BJ (cell line): ENCODE measurements at regions not wholly inside any gene's neighbourhood (a gene's known extent, or its start where the extent isn't known, plus 50 kb on each side); places are given as distances from the start of the nearest gene placed in this dataset.

Experiments used
- CTCF ChIA-PET: fragments of 350-600 bp; formaldehyde crosslinking; extraction: SDS; loops from one replicate; lab custom pipeline; 2021; ENCODE audit warnings: antibody characterized with exemption, inconsistent platforms; lab: Yijun Ruan, JAX
- POLR2A ChIA-PET: fragments of 300-600 bp; sonication (Branson Sonifier 250); formaldehyde crosslinking; extraction: SDS; loops from one replicate; lab custom pipeline; 2021; ENCODE audit warnings: antibody characterized with exemption; lab: Charles Lee
- DNase-seq: peaks from one replicate; pipeline ENCODE4 v3.0.0-alpha.2; 2011; ENCODE audit warnings: low read depth
- H3K27me3 ChIP-seq: 2 replicates; pipeline ENCODE4 v1.6.0; 2011; ENCODE audit warnings: low read length; ENCODE audit not compliant: control insufficient read depth, insufficient read depth
- H3K36me3 ChIP-seq: 2 replicates; pipeline ENCODE4 v1.5.1; 2011; ENCODE audit warnings: low read length; ENCODE audit not compliant: control insufficient read depth, insufficient read depth
- H3K4me3 ChIP-seq: 2 replicates; pipeline ENCODE4 v1.5.1; 2011; ENCODE audit warnings: low read depth, mild to moderate bottlenecking, control low read depth, low read length
- TF ChIP-seq, protein P1 (sequence below): IDR thresholded peaks from 2 replicates; pipeline ENCODE4 v1.5.1; 2011; ENCODE audit warnings: low read depth, mild to moderate bottlenecking, control low read depth, inconsistent platforms, low read length, moderate library complexity; ENCODE audit not compliant: insufficient read depth

DNA sequence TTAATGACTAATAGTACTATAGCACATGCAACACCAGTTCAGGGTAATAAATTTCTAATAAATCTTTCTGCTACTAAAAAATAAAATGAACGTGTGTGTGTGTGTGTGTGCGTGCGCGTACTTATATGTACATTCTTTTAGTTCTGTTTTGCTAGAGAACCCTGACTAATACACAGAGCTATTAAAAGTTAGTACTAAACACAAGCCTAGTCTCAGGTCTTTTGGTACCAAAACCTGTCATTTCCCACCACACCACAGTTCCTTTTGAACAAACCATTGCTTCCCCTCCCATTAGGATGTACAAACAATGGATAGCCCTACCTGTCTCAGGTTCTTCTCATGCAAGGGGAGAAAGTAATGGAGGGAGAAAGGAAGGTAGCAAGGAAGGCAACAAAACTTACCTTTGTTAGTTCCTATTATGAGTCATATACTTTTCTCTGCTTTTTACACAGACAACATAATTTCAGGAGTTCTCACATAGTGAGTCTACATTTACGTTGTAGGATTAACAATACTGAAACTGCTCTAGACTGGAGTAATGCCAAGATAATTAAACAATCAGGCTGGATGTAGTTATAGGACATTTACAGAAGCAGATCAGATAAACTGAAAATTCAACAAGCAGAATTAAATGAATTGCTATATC, 427.2 kb downstream of the KCNJ3 start:
- no peak for DNase-seq
- Histone ChIP-seq H3K27me3 (no peaks in the 10 kb centered on the region), H3K36me3 (no peaks in the 10 kb centered on the region), H3K4me3 (no peak overlapping the region)
- TF ChIP-seq, protein P1, sequence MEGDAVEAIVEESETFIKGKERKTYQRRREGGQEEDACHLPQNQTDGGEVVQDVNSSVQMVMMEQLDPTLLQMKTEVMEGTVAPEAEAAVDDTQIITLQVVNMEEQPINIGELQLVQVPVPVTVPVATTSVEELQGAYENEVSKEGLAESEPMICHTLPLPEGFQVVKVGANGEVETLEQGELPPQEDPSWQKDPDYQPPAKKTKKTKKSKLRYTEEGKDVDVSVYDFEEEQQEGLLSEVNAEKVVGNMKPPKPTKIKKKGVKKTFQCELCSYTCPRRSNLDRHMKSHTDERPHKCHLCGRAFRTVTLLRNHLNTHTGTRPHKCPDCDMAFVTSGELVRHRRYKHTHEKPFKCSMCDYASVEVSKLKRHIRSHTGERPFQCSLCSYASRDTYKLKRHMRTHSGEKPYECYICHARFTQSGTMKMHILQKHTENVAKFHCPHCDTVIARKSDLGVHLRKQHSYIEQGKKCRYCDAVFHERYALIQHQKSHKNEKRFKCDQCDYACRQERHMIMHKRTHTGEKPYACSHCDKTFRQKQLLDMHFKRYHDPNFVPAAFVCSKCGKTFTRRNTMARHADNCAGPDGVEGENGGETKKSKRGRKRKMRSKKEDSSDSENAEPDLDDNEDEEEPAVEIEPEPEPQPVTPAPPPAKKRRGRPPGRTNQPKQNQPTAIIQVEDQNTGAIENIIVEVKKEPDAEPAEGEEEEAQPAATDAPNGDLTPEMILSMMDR, result no peak
- POLR2A ChIA-PET, result no interaction called here
- CTCF ChIA-PET, result no interaction called here

DNA sequence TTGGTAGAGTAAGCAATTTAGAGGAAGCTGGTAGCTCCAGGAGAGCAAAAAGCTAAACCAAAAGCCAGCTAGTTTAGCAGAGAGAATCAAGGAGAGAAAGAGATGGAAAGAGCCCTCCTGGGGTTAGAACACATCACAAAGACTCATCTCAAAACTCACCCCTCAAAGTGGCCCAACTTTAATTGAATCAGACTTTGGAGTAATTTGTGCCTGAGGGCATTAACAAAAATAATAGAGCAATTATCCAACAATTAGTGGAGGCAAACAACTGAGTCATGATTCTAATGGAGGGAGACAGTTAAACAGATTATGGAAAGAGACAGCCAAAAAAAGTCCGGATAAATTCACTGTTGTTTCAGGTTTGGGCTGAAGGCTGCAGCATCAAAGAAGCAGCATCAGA, 417.4 kb downstream of the KCNJ3 start:
- ChIA-PET CTCF (no interaction called here), POLR2A (no interaction called here)
- TF ChIP-seq, protein P1, result no peak
- H3K4me3 ChIP-seq, result no peak overlapping the region
- no peaks in the 10 kb centered on the region for H3K27me3 ChIP-seq
- no peaks in the 10 kb centered on the region for H3K36me3 ChIP-seq
- no peak for DNase-seq

DNA sequence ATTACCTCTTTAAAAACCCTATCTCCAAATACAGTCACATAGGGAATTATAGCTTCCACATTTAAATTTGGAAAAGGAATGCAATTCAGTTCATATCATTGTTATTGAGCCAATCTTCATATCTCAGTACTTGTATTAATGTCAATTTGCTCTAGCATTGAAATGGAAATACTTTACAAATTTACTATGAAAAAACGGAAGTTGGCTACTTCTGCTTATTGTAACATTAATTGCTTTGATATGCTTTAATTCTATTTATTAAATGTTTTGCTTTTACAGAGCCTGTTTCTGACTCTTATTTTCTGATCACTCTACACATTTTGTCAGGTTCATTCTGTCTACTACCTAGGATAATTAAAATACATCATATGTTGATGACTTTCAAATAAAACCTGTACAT, 412.6 kb downstream of the KCNJ3 start:
- CTCF ChIA-PET, result no interaction called here
- no peak for DNase-seq
- Histone ChIP-seq H3K27me3 (no peaks in the 10 kb centered on the region), H3K4me3 (no peak overlapping the region), H3K36me3 (no peaks in the 10 kb centered on the region)
- TF ChIP-seq, protein P1, result no peak
- POLR2A ChIA-PET, result no interaction called here

DNA sequence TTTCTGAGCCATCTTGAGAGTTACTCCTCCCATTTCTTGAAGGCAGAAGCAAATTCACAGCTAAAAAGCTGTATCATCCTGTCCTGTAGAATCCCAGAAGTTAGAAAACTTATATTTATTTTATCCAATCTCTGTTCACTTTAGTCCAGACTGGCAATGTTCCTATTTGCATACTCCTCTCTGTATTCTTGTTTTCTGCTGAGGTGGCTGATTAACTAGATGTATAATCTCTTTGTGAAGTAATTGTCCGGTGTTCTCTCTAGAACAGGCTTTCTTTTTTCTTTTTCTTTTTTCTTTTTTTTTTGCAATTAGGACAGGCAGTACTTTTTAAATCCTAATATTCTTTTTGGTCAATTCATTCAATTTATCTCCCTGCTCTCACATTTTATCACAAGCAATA, 411.0 kb downstream of the KCNJ3 start:
- ChIA-PET POLR2A (no interaction called here), CTCF (no interaction called here)
- H3K36me3 ChIP-seq, result no peaks in the 10 kb centered on the region
- TF ChIP-seq, protein P1, result no peak
- H3K4me3 ChIP-seq, result no peak overlapping the region
- H3K27me3 ChIP-seq, result no peaks in the 10 kb centered on the region
- DNase-seq, result no peak

DNA sequence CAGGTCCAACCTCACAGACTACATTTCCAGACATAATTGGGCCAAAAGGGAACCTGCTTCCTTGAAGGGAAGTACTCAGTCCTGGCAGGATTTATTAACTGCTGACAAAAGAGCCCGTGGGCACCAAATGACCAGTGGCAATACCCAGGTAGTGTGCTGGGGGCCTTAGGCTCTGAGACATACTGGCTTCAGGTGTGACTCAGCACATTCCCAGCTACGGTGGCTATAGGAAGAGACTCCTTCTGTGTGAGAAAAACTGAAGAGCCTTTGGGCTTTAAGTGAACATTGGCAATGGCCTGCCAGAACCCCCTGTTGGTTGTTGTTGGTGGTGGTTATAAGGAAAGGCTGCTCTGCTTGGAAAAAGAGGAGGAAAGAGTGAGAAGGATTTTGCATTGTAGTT, 401.8 kb downstream of the KCNJ3 start:
- TF ChIP-seq, protein P1, result no peak
- no peaks in the 10 kb centered on the region for H3K36me3 ChIP-seq
- no peak overlapping the region for H3K4me3 ChIP-seq
- DNase-seq, result no peak
- H3K27me3 ChIP-seq, result no peaks in the 10 kb centered on the region
- ChIA-PET CTCF (no interaction called here), POLR2A (no interaction called here)
